A673 (cell line): ENCODE measurements at regions not wholly inside any gene's neighbourhood (a gene's known extent, or its start where the extent isn't known, plus 50 kb on each side); places are given as distances from the start of the nearest gene placed in this dataset.

Source experiments
- BruUV-seq: library from RNA; stranded (reverse); fragments of 400-500 nt; replicated peaks from 2 replicates; lab custom pipeline; 2021; lab: Mats Ljungman, UMichigan
- CTCF ChIA-PET: fragments of 300-600 bp; sonication (Branson Sonifier 250); formaldehyde crosslinking; loops from one replicate; lab custom pipeline; 2022; ENCODE audit warnings: antibody characterized with exemption; lab: Charles Lee
- POLR2A ChIA-PET: fragments of 300-600 bp; sonication (Branson Sonifier 250); formaldehyde crosslinking; loops from one replicate; lab custom pipeline; 2022; ENCODE audit warnings: antibody characterized with exemption; ENCODE audit not compliant: low non-redundant PET; lab: Charles Lee
- DNase-seq: peaks from one replicate; pipeline ENCODE4 v3.0.0-alpha.2; 2015; ENCODE audit warnings: low spot score
- H3K27ac ChIP-seq: fragments of 200-600 bp; sonication (generic); 2 replicates; pipeline ENCODE4 v1.5.1; 2016; ENCODE audit warnings: mixed run types, low read depth, mild to moderate bottlenecking, mixed read lengths, antibody characterized with exemption, low read length; ENCODE audit not compliant: poor library complexity, severe bottlenecking
- H3K27me3 ChIP-seq: fragments of 200-600 bp; sonication (generic); replicated peaks from 2 replicates; pipeline ENCODE4 v1.6.1; 2017; ENCODE audit warnings: mixed run types, low read depth, mild to moderate bottlenecking, mixed read lengths, antibody characterized with exemption, low read length; ENCODE audit not compliant: insufficient read depth, poor library complexity
- H3K36me3 ChIP-seq: fragments of 200-600 bp; sonication (generic); 2 replicates; pipeline ENCODE4 v1.6.1; 2016; ENCODE audit warnings: mixed run types, mild to moderate bottlenecking, mixed read lengths, antibody characterized with exemption, low read length; ENCODE audit not compliant: insufficient read depth, poor library complexity, severe bottlenecking
- H3K4me1 ChIP-seq: fragments of 200-600 bp; sonication (generic); 2 replicates; pipeline ENCODE4 v1.6.1; 2017; ENCODE audit warnings: mixed run types, mild to moderate bottlenecking, mixed read lengths, antibody characterized with exemption, low read length; ENCODE audit not compliant: insufficient read depth, poor library complexity, severe bottlenecking
- H3K4me3 ChIP-seq: fragments of 200-600 bp; sonication (generic); 2 replicates; pipeline ENCODE4 v1.5.1; 2016; ENCODE audit warnings: low read depth, mixed run types, mild to moderate bottlenecking, mixed read lengths, low read length; ENCODE audit not compliant: poor library complexity, severe bottlenecking
- H3K9me3 ChIP-seq: fragments of 200-600 bp; sonication (generic); 2 replicates; pipeline ENCODE4 v1.6.1; 2016; ENCODE audit warnings: mixed run types, low read depth, mild to moderate bottlenecking, mixed read lengths, antibody characterized with exemption, low read length; ENCODE audit not compliant: poor library complexity, severe bottlenecking
- EZH2 ChIP-seq: fragments of 200-600 bp; sonication (generic); IDR thresholded peaks from 2 replicates; pipeline ENCODE4 v1.6.1; 2017; ENCODE audit warnings: borderline replicate concordance, low read depth, mild to moderate bottlenecking, mixed read lengths, antibody characterized with exemption, low read length; ENCODE audit not compliant: poor library complexity, severe bottlenecking
- intact Hi-C: fragments of 100-400 bp; cut with micrococcal nuclease; formaldehyde crosslinking; loops from one replicate; pipeline ENCODE4 v1.10.0; 2022; ENCODE audit not compliant: unreplicated experiment
- TF ChIP-seq, protein P1 (sequence below): fragments of 300-800, 200-600 bp; sonication (generic); conservative IDR thresholded peaks from 2 replicates; pipeline ENCODE4 v1.5.1; 2017; ENCODE audit warnings: low read depth, mild to moderate bottlenecking, antibody characterized with exemption, low read length, moderate library complexity, mixed read lengths

DNA sequence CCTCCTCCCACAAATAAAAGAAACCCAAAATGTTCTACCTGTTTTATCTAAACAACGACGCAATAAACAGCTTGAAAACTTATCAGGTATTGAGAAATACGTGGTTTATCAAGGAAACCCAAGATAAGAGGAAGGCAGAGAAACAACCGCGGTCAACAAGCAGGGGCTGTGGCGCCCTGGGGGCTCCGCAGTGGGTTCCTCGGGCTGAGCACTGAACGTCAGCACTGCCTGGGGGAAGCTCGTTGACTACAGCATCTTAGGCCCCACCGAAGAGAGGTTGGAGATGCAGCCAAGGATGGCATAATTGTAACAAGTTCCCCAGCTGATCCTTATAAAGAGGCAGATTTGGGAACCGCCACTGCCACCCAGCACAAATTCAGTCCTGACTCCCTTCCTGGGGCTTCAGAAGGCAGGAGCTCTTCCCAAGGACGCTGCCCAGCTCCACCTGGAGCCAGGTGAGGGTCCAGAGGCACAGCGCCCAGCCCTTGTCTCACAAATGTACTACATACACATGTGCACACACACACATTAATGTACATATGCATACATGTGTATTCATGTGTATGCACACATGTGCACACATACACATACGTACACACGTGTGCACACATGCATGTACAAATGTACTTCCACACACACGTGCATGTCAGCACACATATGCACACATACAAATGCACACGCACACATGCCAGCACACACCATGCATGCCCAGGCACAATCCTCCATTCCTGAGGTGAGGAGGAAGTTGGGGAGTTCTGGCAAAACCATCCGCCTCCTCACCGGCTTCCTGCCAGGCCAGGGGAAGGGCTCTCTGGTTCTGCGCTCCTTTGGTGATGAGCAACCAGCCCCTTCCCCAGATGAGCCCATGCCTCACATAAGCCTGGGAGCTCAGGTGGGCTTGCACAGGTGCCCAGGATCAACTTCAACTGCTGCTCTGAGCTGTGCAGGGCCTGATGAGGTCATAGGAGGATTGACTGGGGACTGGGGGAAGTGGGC lies 251.1 kb downstream of the NPHP4 start:
- TF ChIP-seq, protein P1, sequence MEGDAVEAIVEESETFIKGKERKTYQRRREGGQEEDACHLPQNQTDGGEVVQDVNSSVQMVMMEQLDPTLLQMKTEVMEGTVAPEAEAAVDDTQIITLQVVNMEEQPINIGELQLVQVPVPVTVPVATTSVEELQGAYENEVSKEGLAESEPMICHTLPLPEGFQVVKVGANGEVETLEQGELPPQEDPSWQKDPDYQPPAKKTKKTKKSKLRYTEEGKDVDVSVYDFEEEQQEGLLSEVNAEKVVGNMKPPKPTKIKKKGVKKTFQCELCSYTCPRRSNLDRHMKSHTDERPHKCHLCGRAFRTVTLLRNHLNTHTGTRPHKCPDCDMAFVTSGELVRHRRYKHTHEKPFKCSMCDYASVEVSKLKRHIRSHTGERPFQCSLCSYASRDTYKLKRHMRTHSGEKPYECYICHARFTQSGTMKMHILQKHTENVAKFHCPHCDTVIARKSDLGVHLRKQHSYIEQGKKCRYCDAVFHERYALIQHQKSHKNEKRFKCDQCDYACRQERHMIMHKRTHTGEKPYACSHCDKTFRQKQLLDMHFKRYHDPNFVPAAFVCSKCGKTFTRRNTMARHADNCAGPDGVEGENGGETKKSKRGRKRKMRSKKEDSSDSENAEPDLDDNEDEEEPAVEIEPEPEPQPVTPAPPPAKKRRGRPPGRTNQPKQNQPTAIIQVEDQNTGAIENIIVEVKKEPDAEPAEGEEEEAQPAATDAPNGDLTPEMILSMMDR = no peak
- TF ChIP-seq EZH2 = no peak
- Histone ChIP-seq H3K36me3 (no peaks in the 10 kb centered on the region), H3K4me3 (no peak overlapping the region), H3K27ac (no peak overlapping the region), H3K27me3 (no peaks in the 10 kb centered on the region), H3K4me1 (peaks cover 19% of the 10 kb centered on the region), H3K9me3 (no peaks in the 10 kb centered on the region)
- no TSS peak for BruUV-seq
- ChIA-PET CTCF (no interaction called here), POLR2A (no interaction called here)
- no peak for DNase-seq
- intact Hi-C loops = loop anchor here (5.0 kb wide), 1 partner anchor 1834 kb away; no protein-coding TSS in a partner anchor

DNA sequence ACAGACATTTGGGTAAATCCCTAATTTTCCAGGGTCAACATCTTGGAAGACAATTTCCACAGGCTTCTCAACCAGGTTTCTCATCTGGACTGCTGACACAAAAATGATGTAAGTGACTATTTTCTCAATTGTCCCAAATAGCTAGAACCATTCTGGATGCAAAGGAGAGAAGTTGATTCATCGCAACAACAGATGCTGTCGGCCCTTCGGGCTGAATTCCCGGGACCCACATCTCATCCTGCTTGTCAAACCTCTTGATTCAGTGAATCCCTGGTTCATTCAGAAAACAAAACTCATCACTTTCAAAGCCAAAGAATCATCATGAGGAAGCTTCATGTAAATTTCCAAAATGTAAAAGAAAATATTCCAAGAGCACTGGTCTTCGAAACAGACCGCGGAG lies 251.8 kb downstream of the NPHP4 start:
- Histone ChIP-seq H3K27ac (no peak overlapping the region), H3K4me1 (peaks cover 12% of the 10 kb centered on the region), H3K27me3 (no peaks in the 10 kb centered on the region), H3K9me3 (no peaks in the 10 kb centered on the region), H3K4me3 (no peak overlapping the region), H3K36me3 (no peaks in the 10 kb centered on the region)
- TF ChIP-seq EZH2 = no peak
- TF ChIP-seq, protein P1 = no peak
- no TSS peak for BruUV-seq
- CTCF ChIA-PET = no interaction called here
- no peak for DNase-seq
- intact Hi-C loops = loop anchor here (5.0 kb wide), 1 partner anchor 1833 kb away; no protein-coding TSS in a partner anchor
- POLR2A ChIA-PET = no interaction called here

DNA sequence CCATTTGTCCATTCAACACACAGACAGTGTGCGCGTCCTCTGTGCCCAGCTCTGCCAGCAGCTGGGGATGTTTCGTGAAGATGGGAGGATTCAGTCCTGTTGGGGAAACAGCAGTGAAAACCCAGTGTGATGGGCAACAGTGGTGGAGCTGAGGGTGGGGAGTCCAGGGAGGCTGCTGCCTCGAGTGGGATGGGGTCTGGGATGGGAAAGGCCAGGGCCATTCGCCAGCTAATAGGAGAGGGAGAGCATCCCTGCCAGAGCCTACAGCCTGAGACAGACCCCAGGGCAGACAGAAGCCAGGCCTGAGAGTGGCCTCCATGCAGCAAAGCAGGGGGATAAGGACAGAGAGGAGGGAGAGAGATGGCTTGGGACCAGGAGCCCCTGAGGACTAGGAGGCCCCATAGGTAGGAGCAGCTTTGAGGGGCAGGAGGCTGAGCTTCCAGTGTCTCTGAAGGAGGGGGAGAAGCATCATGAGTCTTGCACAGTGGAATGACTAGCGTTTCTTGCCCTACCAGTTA lies 252.6 kb downstream of the NPHP4 start:
- Histone ChIP-seq H3K4me1 (peaks cover 3% of the 10 kb centered on the region), H3K36me3 (no peaks in the 10 kb centered on the region), H3K27me3 (peaks cover 6% of the 10 kb centered on the region), H3K9me3 (no peaks in the 10 kb centered on the region), H3K27ac (no peak overlapping the region), H3K4me3 (no peak overlapping the region)
- no peak for DNase-seq
- TF ChIP-seq, protein P1 = no peak
- TF ChIP-seq EZH2 = no peak
- POLR2A ChIA-PET = no interaction called here
- no TSS peak for BruUV-seq
- intact Hi-C loops = loop anchor here (5.0 kb wide), 1 partner anchor 1832 kb away; no protein-coding TSS in a partner anchor
- CTCF ChIA-PET = no interaction called here
